ENCODE measurements at regions not wholly inside any gene's neighbourhood (a gene's known extent, or its start where the extent isn't known, plus 50 kb on each side); places are given as distances from the start of the nearest gene placed in this dataset.
"Not testable (repeated sequence)": the region's sequence is repeated elsewhere in the genome, so short reads cannot be mapped to it uniquely, and the experiment has no call there.

- H3K4me3 ChIP-seq (ENCODE audit: low read depth, low read length) = no peak overlapping the region
- no peak for DNase-seq (ENCODE audit: low read depth in 4 of 6, low spot score in 6 of 6)
- peaks cover 1% of the 10 kb centered on the region for H3K9me3 ChIP-seq (ENCODE audit: control insufficient read depth, insufficient read depth, low read length)
- no peaks in the 10 kb centered on the region for H3K36me3 ChIP-seq (ENCODE audit: control insufficient read depth, insufficient read depth, low read length)
- no peaks in the 10 kb centered on the region for H3K4me1 ChIP-seq (ENCODE audit: control insufficient read depth, insufficient read depth, low read length)
- no peak overlapping the region for H3K27ac ChIP-seq (ENCODE audit: low read depth, low read length)
- 83% methylated on average over 1 of the region's 4 CpGs for WGBS (ENCODE audit: insufficient coverage)
- no peaks in the 10 kb centered on the region for H3K27me3 ChIP-seq (ENCODE audit: control insufficient read depth, insufficient read depth, low read length)
Measured at GRCh38 chr6:10080561-10080960, 334.3 kb downstream of the TFAP2A start.

GRCh38 chr6:10078581-10078980, 336.3 kb downstream of the TFAP2A start:
- Histone ChIP-seq H3K4me3 (ENCODE audit: low read depth, low read length) (no peak overlapping the region), H3K27me3 (ENCODE audit: control insufficient read depth, insufficient read depth, low read length) (no peaks in the 10 kb centered on the region), H3K9me3 (ENCODE audit: control insufficient read depth, insufficient read depth, low read length) (no peaks in the 10 kb centered on the region), H3K36me3 (ENCODE audit: control insufficient read depth, insufficient read depth, low read length) (no peaks in the 10 kb centered on the region), H3K4me1 (ENCODE audit: control insufficient read depth, insufficient read depth, low read length) (no peaks in the 10 kb centered on the region), H3K27ac (ENCODE audit: low read depth, low read length) (no peak overlapping the region)
- DNase-seq (ENCODE audit: low read depth in 4 of 6, low spot score in 6 of 6) = peak in 1 of 6 donors; percentile 26
- 69% methylated on average over 2 of the region's 6 CpGs for WGBS (ENCODE audit: insufficient coverage)

- H3K4me1 ChIP-seq (ENCODE audit: control insufficient read depth, insufficient read depth, low read length); H3K9me3 ChIP-seq (ENCODE audit: control insufficient read depth, insufficient read depth, low read length); H3K4me3 ChIP-seq (ENCODE audit: low read depth, low read length); H3K27ac ChIP-seq (ENCODE audit: low read depth, low read length); H3K36me3 ChIP-seq (ENCODE audit: control insufficient read depth, insufficient read depth, low read length); DNase-seq (ENCODE audit: low read depth in 4 of 6, low spot score in 6 of 6); H3K27me3 ChIP-seq (ENCODE audit: control insufficient read depth, insufficient read depth, low read length): not testable (repeated sequence)
- 96% methylated on average over 37 of the region's 45 CpGs for WGBS (ENCODE audit: insufficient coverage)
Measured at GRCh38 chr6:10074726-10075125, 340.1 kb downstream of the TFAP2A start.

GRCh38 chr6:10073341-10073740, 341.5 kb downstream of the TFAP2A start:
- no peak overlapping the region for H3K27ac ChIP-seq (ENCODE audit: low read depth, low read length)
- no peaks in the 10 kb centered on the region for H3K4me1 ChIP-seq (ENCODE audit: control insufficient read depth, insufficient read depth, low read length)
- no peak overlapping the region for H3K4me3 ChIP-seq (ENCODE audit: low read depth, low read length)
- WGBS (ENCODE audit: insufficient coverage) = 64% methylated on average over 5 of the region's 9 CpGs
- no peak for DNase-seq (ENCODE audit: low read depth in 4 of 6, low spot score in 6 of 6)
- no peaks in the 10 kb centered on the region for H3K36me3 ChIP-seq (ENCODE audit: control insufficient read depth, insufficient read depth, low read length)
- no peaks in the 10 kb centered on the region for H3K27me3 ChIP-seq (ENCODE audit: control insufficient read depth, insufficient read depth, low read length)
- no peaks in the 10 kb centered on the region for H3K9me3 ChIP-seq (ENCODE audit: control insufficient read depth, insufficient read depth, low read length)

GRCh38 chr6:10071631-10072220, 343.1 kb downstream of the TFAP2A start:
- Histone ChIP-seq H3K27ac (ENCODE audit: low read depth, low read length) (no peak overlapping the region), H3K4me3 (ENCODE audit: low read depth, low read length) (no peak overlapping the region), H3K9me3 (ENCODE audit: control insufficient read depth, insufficient read depth, low read length) (no peaks in the 10 kb centered on the region), H3K36me3 (ENCODE audit: control insufficient read depth, insufficient read depth, low read length) (no peaks in the 10 kb centered on the region), H3K27me3 (ENCODE audit: control insufficient read depth, insufficient read depth, low read length) (no peaks in the 10 kb centered on the region), H3K4me1 (ENCODE audit: control insufficient read depth, insufficient read depth, low read length) (no peaks in the 10 kb centered on the region)
- WGBS (ENCODE audit: insufficient coverage) = 42% methylated on average over 2 of the region's 5 CpGs
- DNase-seq (ENCODE audit: low read depth in 4 of 6, low spot score in 6 of 6) = no peak

- Histone ChIP-seq H3K36me3 (ENCODE audit: control insufficient read depth, insufficient read depth, low read length) (no peaks in the 10 kb centered on the region), H3K4me1 (ENCODE audit: control insufficient read depth, insufficient read depth, low read length) (no peaks in the 10 kb centered on the region), H3K27me3 (ENCODE audit: control insufficient read depth, insufficient read depth, low read length) (no peaks in the 10 kb centered on the region), H3K9me3 (ENCODE audit: control insufficient read depth, insufficient read depth, low read length) (no peaks in the 10 kb centered on the region), H3K4me3 (ENCODE audit: low read depth, low read length) (no peak overlapping the region), H3K27ac (ENCODE audit: low read depth, low read length) (no peak overlapping the region)
- WGBS (ENCODE audit: insufficient coverage) = no CpG with 5 or more reads among the region's 2 CpGs
- DNase-seq (ENCODE audit: low read depth in 4 of 6, low spot score in 6 of 6) = peak in 2 of 6 donors; percentile 2 to 47
Measured at GRCh38 chr6:10060004-10060403, 354.9 kb downstream of the TFAP2A start.

- Histone ChIP-seq H3K36me3 (ENCODE audit: control insufficient read depth, insufficient read depth, low read length) (no peaks in the 10 kb centered on the region), H3K9me3 (ENCODE audit: control insufficient read depth, insufficient read depth, low read length) (no peaks in the 10 kb centered on the region), H3K27me3 (ENCODE audit: control insufficient read depth, insufficient read depth, low read length) (no peaks in the 10 kb centered on the region), H3K4me1 (ENCODE audit: control insufficient read depth, insufficient read depth, low read length) (no peaks in the 10 kb centered on the region), H3K4me3 (ENCODE audit: low read depth, low read length) (no peak overlapping the region), H3K27ac (ENCODE audit: low read depth, low read length) (no peak overlapping the region)
- no peak for DNase-seq (ENCODE audit: low read depth in 4 of 6, low spot score in 6 of 6)
Measured at GRCh38 chr6:10054672-10055071, 360.2 kb downstream of the TFAP2A start.

GRCh38 chr6:10051283-10051682, 363.6 kb downstream of the TFAP2A start:
- Histone ChIP-seq H3K4me1 (ENCODE audit: control insufficient read depth, insufficient read depth, low read length) (no peaks in the 10 kb centered on the region), H3K27ac (ENCODE audit: low read depth, low read length) (no peak overlapping the region), H3K36me3 (ENCODE audit: control insufficient read depth, insufficient read depth, low read length) (no peaks in the 10 kb centered on the region), H3K27me3 (ENCODE audit: control insufficient read depth, insufficient read depth, low read length) (no peaks in the 10 kb centered on the region), H3K4me3 (ENCODE audit: low read depth, low read length) (no peak overlapping the region), H3K9me3 (ENCODE audit: control insufficient read depth, insufficient read depth, low read length) (no peaks in the 10 kb centered on the region)
- DNase-seq (ENCODE audit: low read depth in 4 of 6, low spot score in 6 of 6) = no peak

- Histone ChIP-seq H3K27me3 (ENCODE audit: control insufficient read depth, insufficient read depth, low read length) (no peaks in the 10 kb centered on the region), H3K9me3 (ENCODE audit: control insufficient read depth, insufficient read depth, low read length) (no peaks in the 10 kb centered on the region), H3K27ac (ENCODE audit: low read depth, low read length) (no peak overlapping the region), H3K4me1 (ENCODE audit: control insufficient read depth, insufficient read depth, low read length) (no peaks in the 10 kb centered on the region), H3K4me3 (ENCODE audit: low read depth, low read length) (no peak overlapping the region), H3K36me3 (ENCODE audit: control insufficient read depth, insufficient read depth, low read length) (no peaks in the 10 kb centered on the region)
- no CpG with 5 or more reads among the region's 6 CpGs for WGBS (ENCODE audit: insufficient coverage)
- DNase-seq (ENCODE audit: low read depth in 4 of 6, low spot score in 6 of 6) = no peak
Measured at GRCh38 chr6:10048370-10049297, 366.2 kb downstream of the TFAP2A start.

- Histone ChIP-seq H3K36me3 (ENCODE audit: control insufficient read depth, insufficient read depth, low read length) (no peaks in the 10 kb centered on the region), H3K4me3 (ENCODE audit: low read depth, low read length) (no peak overlapping the region), H3K27ac (ENCODE audit: low read depth, low read length) (no peak overlapping the region), H3K4me1 (ENCODE audit: control insufficient read depth, insufficient read depth, low read length) (no peaks in the 10 kb centered on the region), H3K27me3 (ENCODE audit: control insufficient read depth, insufficient read depth, low read length) (no peaks in the 10 kb centered on the region), H3K9me3 (ENCODE audit: control insufficient read depth, insufficient read depth, low read length) (no peaks in the 10 kb centered on the region)
- WGBS (ENCODE audit: insufficient coverage) = 82% methylated on average over 3 of the region's 4 CpGs
- DNase-seq (ENCODE audit: low read depth in 4 of 6, low spot score in 6 of 6) = no peak
Measured at GRCh38 chr6:10042280-10042679, 372.6 kb downstream of the TFAP2A start.

All from spinal cord (tissue), 9 donors.